HepG2 (cell line): ENCODE measurements at regions not wholly inside any gene's neighbourhood (a gene's known extent, or its start where the extent isn't known, plus 50 kb on each side); places are given as distances from the start of the nearest gene placed in this dataset.
"Not testable (repeated sequence)": the region's sequence is repeated elsewhere in the genome, so short reads cannot be mapped to it uniquely, and the experiment has no call there.

ENCODE experiments used
- ATAC-seq: fragments of 200-7000 bp; cut with Tn5 transposase; 3 replicates; pipeline ENCODE4 v1.9.1; 2020; ENCODE audit warnings: mild to moderate bottlenecking, moderate library complexity
- BruUV-seq: library from RNA; stranded (reverse); fragments of 400-500 nt; replicated peaks from 2 replicates; lab custom pipeline; 2021; lab: Mats Ljungman, UMichigan
- CTCF ChIA-PET: fragments of 300-600 bp; formaldehyde crosslinking; extraction: SDS; loops from one replicate; lab custom pipeline; 2021; ENCODE audit warnings: low total read pairs, inconsistent platforms, low intra/inter-chr PET ratio; lab: Yijun Ruan, JAX
- POLR2A ChIA-PET: fragments of 350-600 bp; sonication (Branson Sonifier 250); formaldehyde crosslinking; loops from one replicate; lab custom pipeline; 2020; ENCODE audit warnings: antibody characterized with exemption, inconsistent platforms; lab: Yijun Ruan, JAX
- DNase-seq: peaks from one replicate; pipeline ENCODE4 v3.0.0-alpha.2; 2015; ENCODE audit warnings: low spot score
- FAIRE-seq: peaks from 3 replicates; lab custom pipeline; 2011; peaks lifted over from hg19 to GRCh38; lab: Jason Lieb, UNC
- H2AFZ ChIP-seq: one replicate; pipeline ENCODE4 v1.6.1; 2011; ENCODE audit warnings: low read length, inconsistent platforms
- H3K27ac ChIP-seq: fragments of 300-600 bp; 3 replicates; pipeline ENCODE4 v1.8.0; 2011; ENCODE audit warnings: mixed run types, mild to moderate bottlenecking, mixed read lengths, low read length, inconsistent platforms; ENCODE audit not compliant: insufficient read depth; ENCODE audit errors: extremely low read length
- H3K27me3 ChIP-seq, 2 experiments: fragments of 200-600 bp in 1 of 2; 2 replicates in 1 of 2; 3 replicates in 1 of 2; pipeline versions ENCODE4 v1.6.0 to v1.8.0; 2011; ENCODE audit warnings: low read length in 2 of 2, mild to moderate bottlenecking in 2 of 2, moderate library complexity in 2 of 2, inconsistent platforms in 1 of 2; ENCODE audit not compliant: insufficient read depth in 2 of 2, control insufficient read depth in 1 of 2
- H3K36me3 ChIP-seq, 2 experiments: fragments of 200-600 bp in 1 of 2; replicated peaks in 1 of 2; 2 replicates in 1 of 2; 3 replicates in 1 of 2; pipeline versions ENCODE4 v1.5.1 to v1.8.0; 2011; ENCODE audit warnings: low read length in 2 of 2, inconsistent platforms in 1 of 2; ENCODE audit not compliant: insufficient read depth in 2 of 2, control insufficient read depth in 1 of 2
- H3K4me1 ChIP-seq: 2 replicates; pipeline ENCODE4 v1.5.1; 2012; ENCODE audit warnings: low read length, inconsistent platforms; ENCODE audit not compliant: insufficient read depth
- H3K4me2 ChIP-seq: 2 replicates; pipeline ENCODE4 v1.6.0; 2011; ENCODE audit warnings: low read depth, low read length, inconsistent platforms
- H3K4me3 ChIP-seq, 3 experiments: fragments of 200-600 bp in 1 of 3; sonication (generic), shearing (Covaris generic) in 1 of 3; replicated peaks in 1 of 3; 2 replicates each; pipeline ENCODE4 v1.5.1; 2011 to 2016; ENCODE audit warnings: low read length in 3 of 3, inconsistent platforms in 2 of 3, low read depth in 2 of 3, mild to moderate bottlenecking in 2 of 3, control low read depth in 1 of 3, mixed read lengths in 1 of 3; ENCODE audit not compliant: insufficient read depth in 1 of 3
- H3K79me2 ChIP-seq: one replicate; pipeline ENCODE4 v1.6.1; 2011; ENCODE audit warnings: low read length, inconsistent platforms; ENCODE audit not compliant: insufficient read depth
- H3K9ac ChIP-seq: 2 replicates; pipeline ENCODE4 v1.6.0; 2011; ENCODE audit warnings: mild to moderate bottlenecking, low read depth, low read length, inconsistent platforms; ENCODE audit not compliant: insufficient read depth
- H3K9me3 ChIP-seq: 2 replicates; pipeline ENCODE4 v1.5.1; 2012; ENCODE audit warnings: mild to moderate bottlenecking, low read length
- H4K20me1 ChIP-seq: 2 replicates; pipeline ENCODE4 v1.6.0; 2011; ENCODE audit warnings: inconsistent platforms, mild to moderate bottlenecking, low read length, moderate library complexity; ENCODE audit not compliant: insufficient read depth
- WGBS: methylation state at CpG from one replicate; pipeline ENCODE4 v1.1.6; 2017; ENCODE audit warnings: low lambda C conversion rate; 5-methylcytosine and 5-hydroxymethylcytosine counted together
- in situ Hi-C: cut with HindIII; loops from 2 replicates; pipeline ENCODE4 v1.10.0; 2017; ENCODE audit warnings: low pct_unique_long_range_greater_than_20kb; ENCODE audit not compliant: extremely low pct_ligation_motif_present
- intact Hi-C: fragments of 100-400 bp; cut with micrococcal nuclease; formaldehyde crosslinking; loops from one replicate; pipeline ENCODE4 v1.10.0; 2022; ENCODE audit not compliant: unreplicated experiment

DNA sequence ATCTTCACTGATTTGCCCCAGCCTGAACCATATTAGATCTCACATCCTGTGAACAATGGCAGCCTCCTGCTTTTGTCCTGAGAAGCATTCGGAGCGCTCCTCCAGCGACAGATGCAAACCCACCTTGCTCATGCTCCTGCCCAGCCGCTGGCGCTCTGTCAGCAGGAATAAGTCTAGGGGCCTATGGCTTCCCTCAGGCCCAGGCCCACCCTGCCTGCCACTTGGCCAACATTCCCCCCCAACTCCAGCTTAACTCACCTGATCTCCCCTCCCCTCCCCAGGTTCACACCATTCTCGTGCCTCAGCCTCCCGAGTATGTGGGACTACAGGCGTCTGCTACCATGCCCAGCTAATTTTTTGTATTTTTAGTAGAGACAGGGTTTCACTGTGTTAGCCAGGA is 4472.8 kb upstream of the OR11H1 start:
- H3K4me2 ChIP-seq, H4K20me1 ChIP-seq, H3K4me3 ChIP-seq, H3K4me1 ChIP-seq, H3K27me3 ChIP-seq, CTCF ChIA-PET, H3K36me3 ChIP-seq, DNase-seq, intact Hi-C loops, FAIRE-seq, H3K79me2 ChIP-seq, in situ Hi-C loops, POLR2A ChIA-PET, H3K27ac ChIP-seq, H2AFZ ChIP-seq, H3K9ac ChIP-seq, BruUV-seq: not testable (repeated sequence)
- H3K9me3 ChIP-seq: peaks cover 74% of the 10 kb centered on the region
- ATAC-seq: peak; percentile 4
- WGBS: 50% methylated on average over 8 of the region's 8 CpGs

DNA sequence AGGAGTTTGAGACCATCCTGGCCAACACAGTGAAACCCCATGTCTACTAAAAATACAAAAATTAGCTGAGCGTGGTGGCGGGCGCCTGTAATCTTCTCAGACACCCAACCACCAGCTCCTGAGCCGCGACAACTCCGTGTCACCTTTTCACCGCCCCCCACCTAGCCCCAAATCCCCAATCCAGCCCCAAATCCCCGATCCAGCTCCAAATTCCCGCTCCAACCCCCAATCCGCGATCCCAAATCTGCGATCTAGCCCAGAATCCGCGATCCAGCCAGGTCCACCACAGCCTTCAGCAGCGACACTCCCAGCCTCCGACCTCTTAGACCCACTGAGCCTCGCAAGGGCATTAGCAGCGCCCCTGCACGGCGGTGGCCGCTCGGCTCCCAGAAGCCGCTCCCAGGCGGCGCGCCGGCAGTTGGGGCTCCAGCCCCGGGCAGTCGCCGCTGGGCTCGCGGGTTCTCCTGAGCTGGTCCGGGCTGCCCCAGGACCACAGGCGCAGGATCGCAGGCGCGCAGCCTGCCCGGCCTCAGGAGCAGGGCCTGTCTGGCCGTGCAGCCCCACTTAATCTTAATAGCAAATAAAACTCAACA is 4469.9 kb upstream of the OR11H1 start:
- H3K9me3 ChIP-seq: peaks cover 88% of the 10 kb centered on the region
- in situ Hi-C loops, H3K4me1 ChIP-seq, H4K20me1 ChIP-seq, POLR2A ChIA-PET, H3K4me2 ChIP-seq, CTCF ChIA-PET, H3K4me3 ChIP-seq, H3K9ac ChIP-seq, FAIRE-seq, H3K27me3 ChIP-seq, H3K79me2 ChIP-seq, intact Hi-C loops, ATAC-seq, BruUV-seq, H3K36me3 ChIP-seq, H2AFZ ChIP-seq, DNase-seq, H3K27ac ChIP-seq: not testable (repeated sequence)
- 68% methylated on average over 38 of the region's 39 CpGs for WGBS

DNA sequence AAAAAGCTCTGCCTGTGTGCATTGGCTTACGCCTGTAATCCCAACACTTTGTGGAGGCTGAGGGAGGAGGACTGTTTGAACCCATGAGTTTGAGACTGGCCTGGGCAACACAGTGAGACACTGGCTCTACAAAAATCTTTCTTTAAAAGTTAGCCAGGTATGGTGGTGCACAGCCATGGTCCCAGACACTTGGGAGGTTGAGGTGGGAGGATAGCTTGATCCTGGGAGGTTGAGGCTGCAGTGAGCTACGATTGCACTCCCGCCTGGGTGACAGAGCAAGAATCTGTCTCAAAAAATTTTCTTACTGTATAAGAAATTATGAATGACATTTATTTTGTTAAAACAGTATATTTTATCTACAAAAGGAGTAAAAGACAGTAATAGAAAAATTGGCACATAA is 4468.9 kb upstream of the OR11H1 start:
- H3K36me3 ChIP-seq, H3K4me3 ChIP-seq, H4K20me1 ChIP-seq, BruUV-seq, POLR2A ChIA-PET, FAIRE-seq, H2AFZ ChIP-seq, ATAC-seq, CTCF ChIA-PET, H3K9ac ChIP-seq, in situ Hi-C loops, H3K4me1 ChIP-seq, H3K79me2 ChIP-seq, H3K4me2 ChIP-seq, DNase-seq, intact Hi-C loops, H3K27me3 ChIP-seq, H3K27ac ChIP-seq: not testable (repeated sequence)
- 38% methylated on average over 3 of the region's 3 CpGs for WGBS
- H3K9me3 ChIP-seq: peaks cover 87% of the 10 kb centered on the region

DNA sequence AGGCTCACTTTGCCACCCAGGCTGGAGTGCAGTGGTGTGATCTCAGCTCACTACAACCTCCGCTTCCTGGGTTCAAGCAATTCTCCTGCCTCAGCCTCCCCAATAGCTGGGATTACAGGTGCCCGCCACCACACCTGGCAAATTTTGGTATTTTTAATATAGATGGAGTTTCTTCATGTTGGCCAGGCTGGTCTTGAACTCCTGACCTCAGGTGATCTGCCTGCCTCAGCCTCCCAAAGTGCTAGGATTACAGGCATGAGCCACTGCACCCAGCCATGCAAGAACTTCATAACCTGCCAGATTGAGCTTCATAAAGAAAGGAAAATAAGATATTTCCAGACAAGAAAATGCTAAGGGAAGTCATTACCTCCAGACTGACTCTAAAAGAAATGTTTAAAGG is 4467.2 kb upstream of the OR11H1 start:
- H3K27ac ChIP-seq: not testable (repeated sequence)

More for the DNA sequence above, 4467.2 kb upstream of the OR11H1 start:
- H3K36me3 ChIP-seq, H3K4me2 ChIP-seq, H3K4me3 ChIP-seq, intact Hi-C loops, H3K79me2 ChIP-seq, H4K20me1 ChIP-seq, CTCF ChIA-PET, BruUV-seq, H3K9ac ChIP-seq, H2AFZ ChIP-seq, DNase-seq, in situ Hi-C loops, FAIRE-seq, H3K4me1 ChIP-seq, H3K27me3 ChIP-seq, POLR2A ChIA-PET, ATAC-seq: not testable (repeated sequence)
- WGBS: 29% methylated on average over 2 of the region's 2 CpGs
- H3K9me3 ChIP-seq: peaks cover 85% of the 10 kb centered on the region
